ENCODE measurements at regions not wholly inside any gene's neighbourhood (a gene's known extent, or its start where the extent isn't known, plus 50 kb on each side); places are given as distances from the start of the nearest gene placed in this dataset.

DNA sequence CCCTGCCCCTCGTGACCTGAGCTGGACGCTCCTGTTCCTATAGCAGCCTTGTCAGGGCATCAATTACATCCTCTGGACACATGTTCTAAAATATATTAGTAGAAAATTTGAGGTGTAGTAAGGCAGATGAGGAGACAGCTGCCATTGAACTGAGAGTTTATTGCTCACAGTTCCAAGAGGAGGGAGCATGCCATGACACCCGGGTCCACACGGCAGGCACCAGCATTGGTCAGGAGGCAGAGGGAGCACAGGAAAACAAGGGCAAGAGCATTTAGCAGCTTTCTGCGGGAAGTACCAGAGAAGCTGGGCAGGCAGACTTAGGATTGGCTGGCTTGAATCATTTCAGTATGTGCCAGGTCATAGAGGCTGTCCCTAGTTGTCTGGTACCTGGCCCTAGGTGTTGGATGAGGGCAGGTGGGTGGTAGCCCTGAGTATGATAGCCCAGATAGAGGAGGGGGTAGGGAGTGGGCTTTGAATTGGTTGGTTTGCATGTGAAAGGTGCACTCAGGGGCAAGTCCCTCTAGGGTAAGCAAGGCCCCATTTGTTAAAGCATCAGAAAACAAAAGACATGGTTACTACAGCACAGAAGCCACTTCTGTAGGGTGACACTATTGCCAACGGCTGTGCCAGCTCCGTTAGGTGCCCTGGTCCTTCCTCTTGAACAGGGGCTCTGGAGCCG, 223.6 kb upstream of the RAB4A start:
- DNase-seq (ENCODE audit: low read depth, low spot score), result no peak
- no peaks in the 10 kb centered on the region for H3K9me3 ChIP-seq (ENCODE audit: control insufficient read depth, insufficient read depth, low read length)
- no peak overlapping the region for H3K27ac ChIP-seq (ENCODE audit: low read depth, low read length)
- CTCF ChIA-PET, result no interaction called here
- no peak overlapping the region for H3K4me3 ChIP-seq (ENCODE audit: low read depth, low read length)
- TF ChIP-seq, protein P1, sequence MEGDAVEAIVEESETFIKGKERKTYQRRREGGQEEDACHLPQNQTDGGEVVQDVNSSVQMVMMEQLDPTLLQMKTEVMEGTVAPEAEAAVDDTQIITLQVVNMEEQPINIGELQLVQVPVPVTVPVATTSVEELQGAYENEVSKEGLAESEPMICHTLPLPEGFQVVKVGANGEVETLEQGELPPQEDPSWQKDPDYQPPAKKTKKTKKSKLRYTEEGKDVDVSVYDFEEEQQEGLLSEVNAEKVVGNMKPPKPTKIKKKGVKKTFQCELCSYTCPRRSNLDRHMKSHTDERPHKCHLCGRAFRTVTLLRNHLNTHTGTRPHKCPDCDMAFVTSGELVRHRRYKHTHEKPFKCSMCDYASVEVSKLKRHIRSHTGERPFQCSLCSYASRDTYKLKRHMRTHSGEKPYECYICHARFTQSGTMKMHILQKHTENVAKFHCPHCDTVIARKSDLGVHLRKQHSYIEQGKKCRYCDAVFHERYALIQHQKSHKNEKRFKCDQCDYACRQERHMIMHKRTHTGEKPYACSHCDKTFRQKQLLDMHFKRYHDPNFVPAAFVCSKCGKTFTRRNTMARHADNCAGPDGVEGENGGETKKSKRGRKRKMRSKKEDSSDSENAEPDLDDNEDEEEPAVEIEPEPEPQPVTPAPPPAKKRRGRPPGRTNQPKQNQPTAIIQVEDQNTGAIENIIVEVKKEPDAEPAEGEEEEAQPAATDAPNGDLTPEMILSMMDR (IDR thresholded peaks at IDR 0.05; ENCODE audit: low read depth, low read length), result no peak
- POLR2A ChIA-PET, result no interaction called here
- H3K27me3 ChIP-seq (ENCODE audit: control insufficient read depth, insufficient read depth, low read length), result peaks cover 13% of the 10 kb centered on the region

- H3K27me3 ChIP-seq (ENCODE audit: control insufficient read depth, insufficient read depth, low read length), result peaks cover 13% of the 10 kb centered on the region
- POLR2A ChIA-PET, result no interaction called here
- CTCF ChIA-PET, result no interaction called here
Observed at GRCh38 chr1:229047840-229048620, 222.9 kb upstream of the RAB4A start.

DNA sequence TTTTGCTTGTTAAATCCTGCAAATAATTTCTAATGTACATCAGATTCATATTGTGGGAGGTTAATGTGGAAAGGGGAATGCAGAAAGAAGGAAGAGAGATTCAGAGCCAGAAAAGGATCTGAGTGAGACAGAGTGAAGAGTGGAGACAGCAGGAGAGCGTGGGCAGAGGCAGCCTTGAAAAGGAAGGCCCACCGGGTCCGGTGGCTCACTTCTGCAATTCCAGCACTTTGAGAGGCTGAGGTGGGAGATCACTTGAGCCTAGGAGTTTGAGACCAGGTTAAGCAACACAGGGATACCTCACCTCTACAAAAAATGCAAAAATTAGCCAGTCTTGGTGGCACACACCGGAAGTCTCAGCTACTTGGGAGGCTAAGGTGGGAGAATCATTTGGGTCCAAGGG, 222.0 kb upstream of the RAB4A start:
- TF ChIP-seq, protein P1 (IDR thresholded peaks at IDR 0.05; ENCODE audit: low read depth, low read length), result no peak
- ChIA-PET POLR2A (no interaction called here), CTCF (no interaction called here)

More at GRCh38 chr1:229047840-229048620, 222.9 kb upstream of the RAB4A start:
- H3K4me3 ChIP-seq (ENCODE audit: low read depth, low read length), result no peak overlapping the region
- no peak overlapping the region for H3K27ac ChIP-seq (ENCODE audit: low read depth, low read length)
- no peak for DNase-seq (ENCODE audit: low read depth, low spot score)
- no peaks in the 10 kb centered on the region for H3K9me3 ChIP-seq (ENCODE audit: control insufficient read depth, insufficient read depth, low read length)
- TF ChIP-seq, protein P1 (IDR thresholded peaks at IDR 0.05; ENCODE audit: low read depth, low read length), result no peak

DNA sequence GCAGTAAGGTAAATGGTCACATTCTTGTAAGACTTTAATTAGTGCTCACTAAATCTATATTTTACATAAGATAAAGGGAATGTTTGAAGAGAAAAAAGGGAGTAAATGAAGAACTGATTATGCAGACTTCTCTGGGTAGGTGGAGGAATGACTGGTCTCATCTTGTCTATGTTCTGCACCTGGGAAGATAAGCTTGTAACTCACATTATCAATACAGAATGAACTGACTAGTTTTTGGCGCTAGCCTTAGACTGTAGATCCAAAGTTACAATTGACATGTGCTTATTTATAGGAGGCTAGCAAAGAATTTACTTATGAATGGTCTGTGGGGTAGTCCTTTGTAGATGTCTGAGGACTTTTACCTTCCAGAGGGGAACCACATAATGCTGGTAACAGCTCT, 214.9 kb upstream of the RAB4A start:
- TF ChIP-seq, protein P1 (IDR thresholded peaks at IDR 0.05; ENCODE audit: low read depth, low read length), result no peak
- Histone ChIP-seq H3K9me3 (ENCODE audit: control insufficient read depth, insufficient read depth, low read length) (no peaks in the 10 kb centered on the region), H3K27ac (ENCODE audit: low read depth, low read length) (no peak overlapping the region), H3K4me3 (ENCODE audit: low read depth, low read length) (no peak overlapping the region), H3K27me3 (ENCODE audit: control insufficient read depth, insufficient read depth, low read length) (peaks cover 15% of the 10 kb centered on the region)
- DNase-seq (ENCODE audit: low read depth, low spot score), result no peak
- ChIA-PET CTCF (interaction anchor here (1.0 kb wide), 1 partner anchor 203 kb away, joined by 4 read pairs; no protein-coding TSS in a partner anchor), POLR2A (no interaction called here)

More for the DNA sequence above, 222.0 kb upstream of the RAB4A start:
- Histone ChIP-seq H3K27me3 (ENCODE audit: control insufficient read depth, insufficient read depth, low read length) (peaks cover 11% of the 10 kb centered on the region), H3K9me3 (ENCODE audit: control insufficient read depth, insufficient read depth, low read length) (no peaks in the 10 kb centered on the region), H3K27ac (ENCODE audit: low read depth, low read length) (no peak overlapping the region), H3K4me3 (ENCODE audit: low read depth, low read length) (no peak overlapping the region)
- no peak for DNase-seq (ENCODE audit: low read depth, low spot score)

DNA sequence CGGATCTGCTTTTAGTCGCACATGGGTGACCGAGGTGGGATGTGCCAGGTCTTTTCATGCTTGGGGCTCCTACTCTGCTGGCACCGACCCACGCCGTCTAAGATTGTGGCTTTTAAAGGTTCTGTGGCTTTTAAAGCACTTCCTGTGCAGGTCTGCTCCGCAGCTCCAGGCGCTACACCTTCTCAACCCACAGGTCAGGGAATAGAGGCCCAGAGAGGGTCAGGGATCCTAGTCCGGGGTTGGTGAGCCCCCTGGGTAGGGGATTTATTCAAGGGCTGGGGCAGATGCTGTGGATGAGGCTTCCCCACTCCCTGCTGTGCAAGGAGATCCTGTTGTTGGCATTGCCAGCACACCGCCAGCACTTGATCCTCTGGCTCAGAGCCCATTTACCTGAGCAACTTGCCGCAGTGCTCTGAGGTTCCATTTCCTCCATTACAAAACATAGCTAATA, 212.8 kb upstream of the RAB4A start:
- Histone ChIP-seq H3K27ac (ENCODE audit: low read depth, low read length) (no peak overlapping the region), H3K4me3 (ENCODE audit: low read depth, low read length) (no peak overlapping the region), H3K27me3 (ENCODE audit: control insufficient read depth, insufficient read depth, low read length) (peaks cover 18% of the 10 kb centered on the region), H3K9me3 (ENCODE audit: control insufficient read depth, insufficient read depth, low read length) (no peaks in the 10 kb centered on the region)
- ChIA-PET POLR2A (no interaction called here), CTCF (no interaction called here)
- DNase-seq (ENCODE audit: low read depth, low spot score), result no peak
- TF ChIP-seq, protein P1 (IDR thresholded peaks at IDR 0.05; ENCODE audit: low read depth, low read length), result no peak

Data from AG04450 (cell line).